T-helper 2 cell treated with Interferon-gamma antibody and Interleukin-4, amounts not matched to agents 5 μg/mL and 100 μg/mL, for 36 hours (primary cell): ENCODE measurements at regions not wholly inside any gene's neighbourhood (a gene's known extent, or its start where the extent isn't known, plus 50 kb on each side); places are given as distances from the start of the nearest gene placed in this dataset.
A peak's percentile ranks its signal among the peaks of the same experiment; 100 is the strongest.

Source experiments
- DNase-seq: peaks from one replicate; pipeline ENCODE4 v3.0.0; 2021; ENCODE audit warnings: low spot score
- H3K27ac Mint-ChIP-seq: one replicate; pipeline ENCODE4 v1.8.0; 2021; ENCODE audit warnings: mild to moderate bottlenecking, mixed read lengths
- H3K27me3 Mint-ChIP-seq: one replicate; pipeline ENCODE4 v1.8.0; 2021; ENCODE audit warnings: low read depth, mixed read lengths
- H3K36me3 Mint-ChIP-seq: one replicate; pipeline ENCODE4 v1.8.0; 2021; ENCODE audit warnings: low read depth, mixed read lengths
- H3K4me1 Mint-ChIP-seq: one replicate; pipeline ENCODE4 v1.8.0; 2021; ENCODE audit warnings: low read depth, mixed read lengths
- H3K4me3 Mint-ChIP-seq: one replicate; pipeline ENCODE4 v1.8.0; 2022; ENCODE audit warnings: mild to moderate bottlenecking, moderate library complexity, mixed read lengths
- H3K9me3 Mint-ChIP-seq: one replicate; pipeline ENCODE4 v1.8.0; 2021; ENCODE audit warnings: mixed read lengths

GRCh38 chr2:239751679-239752355 is 273.3 kb downstream of the NDUFA10 start:
- Mint-ChIP-seq H3K27me3 (no peaks in the 10 kb centered on the region), H3K4me3 (no peak overlapping the region), H3K36me3 (no peaks in the 10 kb centered on the region), H3K4me1 (peaks cover 1% of the 10 kb centered on the region), H3K9me3 (no peaks in the 10 kb centered on the region), H3K27ac (no peak overlapping the region)
- peak; percentile 7 for DNase-seq

GRCh38 chr2:239750929-239751678 is 274.0 kb downstream of the NDUFA10 start:
- Mint-ChIP-seq H3K4me3 (no peak overlapping the region), H3K27me3 (no peaks in the 10 kb centered on the region)

GRCh38 chr2:239750045-239750835 is 274.9 kb downstream of the NDUFA10 start:
- Mint-ChIP-seq H3K27me3 (no peaks in the 10 kb centered on the region), H3K27ac (no peak overlapping the region), H3K9me3 (no peaks in the 10 kb centered on the region), H3K4me1 (no peaks in the 10 kb centered on the region), H3K36me3 (no peaks in the 10 kb centered on the region), H3K4me3 (no peak overlapping the region)
- DNase-seq, result no peak

More at GRCh38 chr2:239750929-239751678, 274.0 kb downstream of the NDUFA10 start:
- Mint-ChIP-seq H3K36me3 (no peaks in the 10 kb centered on the region), H3K4me1 (no peaks in the 10 kb centered on the region), H3K9me3 (no peaks in the 10 kb centered on the region), H3K27ac (no peak overlapping the region)
- no peak for DNase-seq

GRCh38 chr2:239749272-239749873 is 275.8 kb downstream of the NDUFA10 start:
- Mint-ChIP-seq H3K4me3 (no peak overlapping the region), H3K4me1 (no peaks in the 10 kb centered on the region), H3K27me3 (no peaks in the 10 kb centered on the region), H3K9me3 (no peaks in the 10 kb centered on the region), H3K36me3 (no peaks in the 10 kb centered on the region), H3K27ac (no peak overlapping the region)
- no peak for DNase-seq

GRCh38 chr2:239748811-239749210 is 276.3 kb downstream of the NDUFA10 start:
- no peaks in the 10 kb centered on the region for H3K4me1 Mint-ChIP-seq
- H3K36me3 Mint-ChIP-seq, result no peaks in the 10 kb centered on the region
- H3K27me3 Mint-ChIP-seq, result no peaks in the 10 kb centered on the region
- DNase-seq, result no peak
- H3K9me3 Mint-ChIP-seq, result no peaks in the 10 kb centered on the region
- no peak overlapping the region for H3K4me3 Mint-ChIP-seq
- no peak overlapping the region for H3K27ac Mint-ChIP-seq

- Mint-ChIP-seq H3K4me1 (no peaks in the 10 kb centered on the region), H3K9me3 (no peaks in the 10 kb centered on the region), H3K36me3 (no peaks in the 10 kb centered on the region), H3K27ac (no peak overlapping the region), H3K27me3 (no peaks in the 10 kb centered on the region), H3K4me3 (no peak overlapping the region)
- no peak for DNase-seq
Measured at GRCh38 chr2:239747771-239748170, 277.4 kb downstream of the NDUFA10 start.

GRCh38 chr2:239747274-239747673 is 277.9 kb downstream of the NDUFA10 start:
- Mint-ChIP-seq H3K36me3 (no peaks in the 10 kb centered on the region), H3K4me1 (no peaks in the 10 kb centered on the region), H3K4me3 (no peak overlapping the region), H3K27me3 (no peaks in the 10 kb centered on the region), H3K9me3 (no peaks in the 10 kb centered on the region), H3K27ac (no peak overlapping the region)
- DNase-seq, result no peak

GRCh38 chr2:239746559-239747246 is 278.4 kb downstream of the NDUFA10 start:
- no peaks in the 10 kb centered on the region for H3K4me1 Mint-ChIP-seq
- H3K27ac Mint-ChIP-seq, result no peak overlapping the region
- no peak overlapping the region for H3K4me3 Mint-ChIP-seq
- H3K9me3 Mint-ChIP-seq, result no peaks in the 10 kb centered on the region
- no peak for DNase-seq
- no peaks in the 10 kb centered on the region for H3K27me3 Mint-ChIP-seq
- no peaks in the 10 kb centered on the region for H3K36me3 Mint-ChIP-seq

- no peaks in the 10 kb centered on the region for H3K9me3 Mint-ChIP-seq
- no peaks in the 10 kb centered on the region for H3K4me1 Mint-ChIP-seq
- no peak overlapping the region for H3K27ac Mint-ChIP-seq
- DNase-seq, result no peak
- H3K4me3 Mint-ChIP-seq, result no peak overlapping the region
- H3K27me3 Mint-ChIP-seq, result no peaks in the 10 kb centered on the region
- H3K36me3 Mint-ChIP-seq, result no peaks in the 10 kb centered on the region
Measured at GRCh38 chr2:239745386-239746227, 279.5 kb downstream of the NDUFA10 start.

- DNase-seq, result no peak
- Mint-ChIP-seq H3K4me1 (no peaks in the 10 kb centered on the region), H3K27me3 (no peaks in the 10 kb centered on the region), H3K27ac (no peak overlapping the region), H3K4me3 (no peak overlapping the region), H3K9me3 (no peaks in the 10 kb centered on the region), H3K36me3 (no peaks in the 10 kb centered on the region)
Measured at GRCh38 chr2:239744706-239745340, 280.3 kb downstream of the NDUFA10 start.

GRCh38 chr2:239743206-239743605 is 281.9 kb downstream of the NDUFA10 start:
- H3K27ac Mint-ChIP-seq, result no peak overlapping the region
- H3K4me1 Mint-ChIP-seq, result no peaks in the 10 kb centered on the region
- no peaks in the 10 kb centered on the region for H3K27me3 Mint-ChIP-seq
- H3K36me3 Mint-ChIP-seq, result no peaks in the 10 kb centered on the region
- DNase-seq, result no peak
- H3K4me3 Mint-ChIP-seq, result no peak overlapping the region
- no peaks in the 10 kb centered on the region for H3K9me3 Mint-ChIP-seq

GRCh38 chr2:239742377-239742776 is 282.8 kb downstream of the NDUFA10 start:
- H3K4me1 Mint-ChIP-seq, result no peaks in the 10 kb centered on the region
- no peaks in the 10 kb centered on the region for H3K9me3 Mint-ChIP-seq
- DNase-seq, result no peak
- no peak overlapping the region for H3K27ac Mint-ChIP-seq
- no peaks in the 10 kb centered on the region for H3K36me3 Mint-ChIP-seq
- no peak overlapping the region for H3K4me3 Mint-ChIP-seq
- H3K27me3 Mint-ChIP-seq, result no peaks in the 10 kb centered on the region
